B cell (primary cell): ENCODE measurements at regions not wholly inside any gene's neighbourhood (a gene's known extent, or its start where the extent isn't known, plus 50 kb on each side); places are given as distances from the start of the nearest gene placed in this dataset.

Experiments used
- CTCF ChIP-seq: fragments of 200-600 bp; IDR thresholded peaks from one replicate; pipeline ENCODE4 v1.8.0; 2022; ENCODE audit warnings: antibody characterized with exemption, mild to moderate bottlenecking
- EZH2 ChIP-seq: IDR thresholded peaks from 2 replicates; pipeline ENCODE4 v1.6.1; 2012; ENCODE audit warnings: borderline replicate concordance, low read depth, mild to moderate bottlenecking, moderate library complexity, low read length; ENCODE audit not compliant: insufficient read depth, poor library complexity, severe bottlenecking

DNA sequence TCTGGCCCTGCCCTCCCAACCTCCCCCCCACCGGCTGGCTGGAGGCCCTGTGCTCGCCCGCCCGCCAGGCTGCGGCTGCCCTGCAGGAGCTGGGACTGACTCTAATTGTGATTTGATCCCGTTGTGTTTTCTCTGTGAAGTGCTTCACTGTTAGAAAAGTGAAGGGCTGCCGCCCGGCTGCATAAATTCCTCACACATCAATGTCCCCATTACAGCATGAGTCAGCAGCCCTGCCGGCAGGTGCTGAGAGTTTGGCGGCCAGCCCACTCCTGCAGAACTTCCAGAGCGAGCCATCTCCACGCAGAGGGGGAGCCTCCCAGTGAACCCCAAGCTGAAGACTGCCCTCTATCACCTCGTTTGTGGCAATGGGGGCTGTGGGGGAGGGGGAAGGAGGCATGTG is 137.9 kb downstream of the DLL1 start:
- TF ChIP-seq CTCF (no peak), EZH2 (no peak)
